IPS-15b (cell line): ENCODE measurements at regions not wholly inside any gene's neighbourhood (a gene's known extent, or its start where the extent isn't known, plus 50 kb on each side); places are given as distances from the start of the nearest gene placed in this dataset.
"Not testable (repeated sequence)": the region's sequence is repeated elsewhere in the genome, so short reads cannot be mapped to it uniquely, and the experiment has no call there.

Source experiments
- H3K27me3 ChIP-seq: one replicate; pipeline ENCODE4 v1.6.1; 2013; ENCODE audit warnings: low read length; ENCODE audit not compliant: control insufficient read depth, insufficient read depth
- H3K36me3 ChIP-seq: one replicate; pipeline ENCODE4 v1.6.1; 2013; ENCODE audit warnings: low read length; ENCODE audit not compliant: control insufficient read depth, insufficient read depth
- H3K4me1 ChIP-seq: one replicate; pipeline ENCODE4 v1.6.1; 2013; ENCODE audit warnings: mild to moderate bottlenecking, low read length; ENCODE audit not compliant: control insufficient read depth, insufficient read depth
- H3K4me3 ChIP-seq: one replicate; pipeline ENCODE4 v1.5.1; 2013; ENCODE audit warnings: low read depth, low read length
- H3K9ac ChIP-seq: one replicate; pipeline ENCODE4 v1.6.1; 2013; ENCODE audit warnings: low read depth, mild to moderate bottlenecking, low read length
- H3K9me3 ChIP-seq: one replicate; pipeline ENCODE4 v1.6.1; 2013; ENCODE audit warnings: mild to moderate bottlenecking, low read length; ENCODE audit not compliant: control insufficient read depth, insufficient read depth

DNA sequence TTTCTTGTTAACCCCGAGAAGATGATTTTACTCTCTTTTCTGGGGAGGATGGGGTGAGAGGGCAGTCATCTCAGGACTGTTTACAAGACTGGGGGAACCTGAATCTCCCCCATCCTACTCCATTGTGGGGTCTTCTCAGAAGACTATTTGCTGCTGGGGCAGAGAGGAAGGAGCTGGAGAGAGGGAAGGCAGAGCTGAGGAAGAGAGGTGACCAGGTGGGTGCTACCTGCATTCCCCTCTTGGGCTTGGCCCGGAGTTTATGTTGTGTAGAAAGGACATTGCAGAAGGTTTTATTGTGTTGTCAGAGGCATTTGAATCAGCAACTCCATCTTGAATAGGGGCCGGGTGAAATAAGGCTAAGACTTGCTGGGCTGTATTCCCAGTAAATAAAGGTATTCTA lies 247.1 kb upstream of the GALNT17 start:
- peaks cover 19% of the 10 kb centered on the region for H3K4me1 ChIP-seq
- no peak overlapping the region for H3K4me3 ChIP-seq
- no peaks in the 10 kb centered on the region for H3K36me3 ChIP-seq
- peaks cover 5% of the 10 kb centered on the region for H3K9me3 ChIP-seq
- no peaks in the 10 kb centered on the region for H3K27me3 ChIP-seq
- no peak overlapping the region for H3K9ac ChIP-seq

GRCh38 chr7:70886547-70886946 lies 245.4 kb upstream of the GALNT17 start:
- H3K4me1 ChIP-seq = peaks cover 19% of the 10 kb centered on the region
- no peaks in the 10 kb centered on the region for H3K36me3 ChIP-seq
- H3K4me3 ChIP-seq = no peak overlapping the region

DNA sequence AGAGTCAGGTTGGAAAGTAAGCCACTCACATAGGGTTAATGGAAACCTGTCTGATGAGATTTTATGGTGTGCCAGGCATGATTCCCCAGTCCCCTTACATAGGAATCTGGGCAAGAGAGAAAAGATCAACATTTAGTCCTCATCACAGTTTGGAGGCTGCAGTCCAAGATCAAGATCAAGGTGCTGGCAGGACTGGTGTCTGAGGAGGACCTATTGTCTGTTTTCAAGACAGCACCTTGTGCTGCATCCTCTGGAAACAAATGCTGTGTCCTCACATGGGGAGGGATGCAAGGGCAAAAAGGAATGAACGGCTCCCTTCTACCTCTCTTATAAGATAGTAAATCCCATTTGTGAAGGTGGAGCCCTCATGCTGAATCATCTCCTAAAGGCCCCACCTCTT lies 244.8 kb upstream of the GALNT17 start:
- Histone ChIP-seq H3K9me3 (peaks cover 13% of the 10 kb centered on the region), H3K4me3 (no peak overlapping the region), H3K27me3 (no peaks in the 10 kb centered on the region), H3K9ac (no peak overlapping the region), H3K4me1 (peaks cover 19% of the 10 kb centered on the region), H3K36me3 (no peaks in the 10 kb centered on the region)

More at GRCh38 chr7:70886547-70886946, 245.4 kb upstream of the GALNT17 start:
- no peak overlapping the region for H3K9ac ChIP-seq
- H3K9me3 ChIP-seq = peaks cover 13% of the 10 kb centered on the region
- no peaks in the 10 kb centered on the region for H3K27me3 ChIP-seq

DNA sequence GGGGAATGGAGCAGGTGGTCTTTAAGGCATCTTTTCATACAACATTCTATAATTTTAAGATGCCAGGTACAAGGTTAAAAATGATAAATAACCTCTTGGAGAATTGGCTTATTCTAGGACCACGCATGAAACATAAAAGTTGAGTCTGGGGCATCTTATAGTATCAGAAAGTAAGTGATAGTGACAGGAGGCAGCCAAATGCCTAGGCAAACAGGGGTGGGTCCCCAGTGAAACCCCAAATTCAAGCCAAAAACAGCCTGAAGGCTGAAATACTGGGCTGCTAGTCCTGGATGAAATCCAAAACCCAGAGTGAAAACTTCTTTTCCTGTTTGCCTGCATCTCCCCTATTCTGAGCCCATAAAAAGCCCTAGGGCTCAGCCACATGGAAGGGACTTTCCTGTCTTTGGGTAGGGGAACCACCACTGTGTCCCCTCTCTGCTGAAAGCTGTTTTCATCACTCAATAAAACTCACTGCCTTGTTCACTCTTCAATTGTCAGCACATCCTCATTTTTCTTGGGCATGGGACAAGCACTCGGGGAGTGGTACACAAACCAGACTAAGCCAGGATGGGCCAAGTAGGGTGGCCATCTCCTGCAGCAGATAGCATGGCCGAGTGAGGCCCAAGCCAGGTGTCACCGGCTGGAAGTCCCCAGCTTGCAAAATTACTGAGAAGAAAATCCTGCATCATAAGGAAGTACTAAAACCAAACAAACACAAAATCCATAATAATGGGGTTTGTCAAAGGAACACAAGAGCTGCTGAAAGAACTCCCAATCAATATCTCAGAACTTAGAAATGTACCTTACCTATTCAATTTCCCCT lies 241.6 kb upstream of the GALNT17 start:
- Histone ChIP-seq H3K9me3 (peaks cover 8% of the 10 kb centered on the region), H3K9ac (no peak overlapping the region), H3K4me1 (peaks cover 25% of the 10 kb centered on the region), H3K4me3 (no peak overlapping the region), H3K27me3 (no peaks in the 10 kb centered on the region), H3K36me3 (no peaks in the 10 kb centered on the region)

- Histone ChIP-seq H3K27me3 (no peaks in the 10 kb centered on the region), H3K9ac (no peak overlapping the region), H3K36me3 (no peaks in the 10 kb centered on the region), H3K4me1 (peaks cover 23% of the 10 kb centered on the region), H3K4me3 (no peak overlapping the region), H3K9me3 (peaks cover 8% of the 10 kb centered on the region)
These were observed 238.5 kb upstream of the GALNT17 start for GRCh38 chr7:70893422-70893821.

DNA sequence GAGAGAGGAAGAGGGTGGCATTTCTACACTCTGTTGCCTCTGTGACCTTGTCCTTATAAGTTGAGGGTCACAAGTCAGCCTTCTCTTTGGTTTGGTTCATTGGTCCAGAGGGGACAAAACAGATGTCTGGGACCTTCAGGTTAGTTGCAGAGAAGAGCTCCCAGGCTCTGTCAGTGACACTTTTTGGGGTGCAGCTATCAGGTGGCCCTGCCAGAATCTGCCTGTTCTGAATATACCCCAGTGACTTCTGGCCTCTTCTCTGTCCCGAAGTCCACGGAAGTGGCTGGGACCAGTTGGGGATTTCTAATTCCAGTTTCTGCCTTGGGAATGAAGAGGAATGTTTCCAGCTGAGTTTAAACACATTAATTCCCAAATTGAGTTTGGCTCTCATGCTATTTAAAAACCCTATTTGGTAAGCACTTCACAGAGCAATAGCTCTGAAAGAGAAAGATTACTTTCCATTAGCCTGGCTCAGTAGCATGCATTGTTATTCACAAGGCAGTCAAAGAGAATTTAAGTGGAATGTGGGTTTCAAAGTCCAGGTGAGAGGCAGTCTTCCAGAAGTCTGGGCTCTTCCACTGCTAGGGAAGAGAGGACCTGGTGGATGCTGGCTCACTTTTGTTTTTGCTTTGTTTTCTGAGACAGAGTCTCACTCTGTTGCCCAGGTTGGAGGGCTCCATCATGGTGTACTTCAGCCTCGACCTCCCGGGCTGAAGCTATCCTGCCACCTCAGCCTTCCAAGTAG lies 237.8 kb upstream of the GALNT17 start:
- Histone ChIP-seq H3K4me1 (peaks cover 23% of the 10 kb centered on the region), H3K36me3 (no peaks in the 10 kb centered on the region), H3K9me3 (peaks cover 8% of the 10 kb centered on the region), H3K27me3 (no peaks in the 10 kb centered on the region), H3K9ac (no peak overlapping the region), H3K4me3 (no peak overlapping the region)

DNA sequence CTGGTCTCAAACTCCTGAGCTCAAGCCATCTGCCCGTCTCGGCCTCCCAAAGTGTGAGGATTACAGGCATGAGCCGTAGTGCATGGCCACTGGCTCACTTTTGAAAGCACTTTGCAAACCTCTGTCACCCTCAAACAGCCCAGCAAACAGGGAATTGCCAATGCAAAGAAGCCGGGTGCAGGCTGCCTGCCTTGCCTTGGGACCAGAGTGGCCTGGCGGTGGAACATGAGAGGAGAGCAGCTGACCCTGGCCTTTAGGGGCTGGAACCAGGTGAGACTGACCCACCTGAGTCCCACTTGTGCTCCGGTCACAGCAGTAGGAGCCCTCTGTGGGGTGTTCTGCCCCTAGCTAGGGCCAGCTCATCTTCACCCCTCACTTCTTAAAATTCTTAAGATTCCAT lies 237.1 kb upstream of the GALNT17 start:
- H3K4me1 ChIP-seq = peaks cover 23% of the 10 kb centered on the region
- H3K9me3 ChIP-seq = peaks cover 8% of the 10 kb centered on the region
- no peaks in the 10 kb centered on the region for H3K27me3 ChIP-seq
- H3K9ac ChIP-seq = no peak overlapping the region
- no peaks in the 10 kb centered on the region for H3K36me3 ChIP-seq
- no peak overlapping the region for H3K4me3 ChIP-seq

GRCh38 chr7:70895337-70896200 lies 236.4 kb upstream of the GALNT17 start:
- peaks cover 23% of the 10 kb centered on the region for H3K4me1 ChIP-seq
- not testable (repeated sequence) for H3K36me3 ChIP-seq, H3K27me3 ChIP-seq, H3K9me3 ChIP-seq, H3K4me3 ChIP-seq, H3K9ac ChIP-seq

DNA sequence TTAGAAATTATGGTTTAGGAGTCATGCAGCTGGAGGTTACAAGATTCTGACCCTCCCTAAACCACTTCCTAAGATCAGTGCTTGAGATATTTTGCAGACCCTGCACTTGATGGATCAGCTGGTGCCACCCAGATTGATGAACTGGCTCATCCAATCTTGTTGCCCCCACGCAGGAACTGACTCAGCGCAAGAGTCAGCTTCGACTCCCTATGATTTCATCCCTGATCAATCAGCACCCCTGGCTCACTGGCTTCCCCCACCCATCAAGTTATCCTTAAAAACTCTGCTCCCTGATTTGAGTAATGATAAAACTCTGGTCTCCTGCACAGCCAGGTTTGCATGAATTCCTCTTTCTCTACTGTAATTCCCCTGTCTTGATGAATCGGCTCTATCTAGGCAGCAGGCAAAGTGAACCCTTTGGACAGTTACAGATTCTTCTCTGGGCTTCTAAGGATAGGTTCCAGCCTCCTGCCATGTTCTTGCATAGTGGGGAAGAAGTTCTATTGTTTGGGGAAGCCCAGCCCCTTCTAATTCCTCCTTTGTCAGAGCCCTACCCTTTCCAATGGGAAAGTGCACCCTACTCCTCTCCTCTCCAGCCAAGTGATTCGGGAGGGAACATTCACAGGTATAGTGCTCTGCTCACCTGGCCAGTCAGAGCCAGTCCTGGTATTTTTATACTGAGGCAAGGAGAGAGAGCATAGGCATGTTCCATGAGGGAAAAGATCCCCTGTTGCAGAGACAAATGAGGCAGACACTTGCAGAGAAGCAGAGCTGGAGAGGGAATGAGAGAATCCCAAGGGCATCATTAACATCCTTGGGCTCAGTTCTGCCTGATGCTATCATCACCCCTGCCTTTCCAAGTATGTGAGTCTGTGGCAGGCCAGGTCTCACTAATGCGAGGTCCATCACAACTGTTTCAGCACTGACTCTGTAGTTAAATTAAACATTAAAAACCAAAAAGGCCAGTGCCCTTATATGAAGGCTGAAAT lies 224.4 kb upstream of the GALNT17 start:
- Histone ChIP-seq H3K9me3 (no peaks in the 10 kb centered on the region), H3K36me3 (no peaks in the 10 kb centered on the region), H3K4me3 (no peak overlapping the region), H3K27me3 (no peaks in the 10 kb centered on the region), H3K4me1 (no peaks in the 10 kb centered on the region), H3K9ac (no peak overlapping the region)

DNA sequence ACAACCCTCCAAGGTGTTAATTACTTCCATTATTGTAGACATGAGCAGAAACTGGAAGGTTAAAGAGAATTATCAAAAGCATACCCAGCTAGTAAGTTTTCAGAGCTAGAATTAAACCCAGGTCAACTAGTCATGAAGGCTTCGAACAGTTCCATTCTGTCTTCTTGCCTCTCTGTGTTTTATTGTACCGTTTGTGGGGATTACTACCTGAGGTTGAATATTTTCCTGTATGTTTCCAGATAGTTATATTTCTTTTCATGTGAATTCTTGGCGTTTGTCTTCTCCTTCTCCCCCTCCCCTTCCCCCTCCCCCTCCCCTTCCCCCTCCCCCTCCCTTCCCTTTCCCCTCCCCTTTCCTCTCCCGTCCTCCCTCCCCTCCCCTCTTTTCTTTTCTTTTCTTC lies 218.0 kb upstream of the GALNT17 start:
- no peaks in the 10 kb centered on the region for H3K27me3 ChIP-seq
- no peak overlapping the region for H3K4me3 ChIP-seq
- no peaks in the 10 kb centered on the region for H3K9me3 ChIP-seq
- H3K36me3 ChIP-seq = no peaks in the 10 kb centered on the region
- no peaks in the 10 kb centered on the region for H3K4me1 ChIP-seq
- H3K9ac ChIP-seq = no peak overlapping the region

- Histone ChIP-seq H3K4me1 (peaks cover 3% of the 10 kb centered on the region), H3K9ac (no peak overlapping the region), H3K9me3 (no peaks in the 10 kb centered on the region), H3K4me3 (no peak overlapping the region), H3K27me3 (no peaks in the 10 kb centered on the region), H3K36me3 (no peaks in the 10 kb centered on the region)
These were observed 216.9 kb upstream of the GALNT17 start for GRCh38 chr7:70915067-70915466.
